ENCODE measurements at regions not wholly inside any gene's neighbourhood (a gene's known extent, or its start where the extent isn't known, plus 50 kb on each side); places are given as distances from the start of the nearest gene placed in this dataset.

GRCh38 chr4:10183462-10183861 lies 66.9 kb upstream of the WDR1 start:
- DNase-seq (ENCODE audit: low read depth, low spot score): no peak
- H3K36me3 ChIP-seq (ENCODE audit: insufficient read depth, insufficient read length, low read length): no peaks in the 10 kb centered on the region
- no peaks in the 10 kb centered on the region for H3K9me3 ChIP-seq (ENCODE audit: insufficient read depth, low read length)
- H3K9ac ChIP-seq (ENCODE audit: insufficient read length, low read depth): no peak overlapping the region
- TF ChIP-seq ZNF274 (IDR thresholded peaks at IDR 0.05; ENCODE audit: low read depth, low read length): no peak
- TF ChIP-seq SUZ12 (IDR thresholded peaks at IDR 0.05; ENCODE audit: extremely low read depth, insufficient read depth, insufficient read length): no peak
- TF ChIP-seq YY1 (IDR thresholded peaks at IDR 0.05; ENCODE audit: insufficient read depth, insufficient read length): no peak
- no peaks in the 10 kb centered on the region for H3K27me3 ChIP-seq (ENCODE audit: insufficient read depth, insufficient read length)
- no peak overlapping the region for H3K4me3 ChIP-seq (ENCODE audit: insufficient read length, low read depth)
- no peaks in the 10 kb centered on the region for H3K4me1 ChIP-seq (ENCODE audit: insufficient read depth, insufficient read length)

- H3K36me3 ChIP-seq (ENCODE audit: insufficient read depth, insufficient read length, low read length): no peaks in the 10 kb centered on the region
- TF ChIP-seq ZNF274 (IDR thresholded peaks at IDR 0.05; ENCODE audit: low read depth, low read length) (no peak), YY1 (IDR thresholded peaks at IDR 0.05; ENCODE audit: insufficient read depth, insufficient read length) (no peak), SUZ12 (IDR thresholded peaks at IDR 0.05; ENCODE audit: extremely low read depth, insufficient read depth, insufficient read length) (no peak)
- no peaks in the 10 kb centered on the region for H3K9me3 ChIP-seq (ENCODE audit: insufficient read depth, low read length)
- H3K27me3 ChIP-seq (ENCODE audit: insufficient read depth, insufficient read length): no peaks in the 10 kb centered on the region
- no peaks in the 10 kb centered on the region for H3K4me1 ChIP-seq (ENCODE audit: insufficient read depth, insufficient read length)
- DNase-seq (ENCODE audit: low read depth, low spot score): no peak
- H3K4me3 ChIP-seq (ENCODE audit: insufficient read length, low read depth): no peak overlapping the region
- no peak overlapping the region for H3K9ac ChIP-seq (ENCODE audit: insufficient read length, low read depth)
These were observed 66.1 kb upstream of the WDR1 start for GRCh38 chr4:10182446-10183424.

GRCh38 chr4:10181745-10182445 lies 65.3 kb upstream of the WDR1 start:
- Histone ChIP-seq H3K36me3 (ENCODE audit: insufficient read depth, insufficient read length, low read length) (no peaks in the 10 kb centered on the region), H3K9ac (ENCODE audit: insufficient read length, low read depth) (no peak overlapping the region), H3K4me3 (ENCODE audit: insufficient read length, low read depth) (no peak overlapping the region), H3K27me3 (ENCODE audit: insufficient read depth, insufficient read length) (no peaks in the 10 kb centered on the region), H3K4me1 (ENCODE audit: insufficient read depth, insufficient read length) (no peaks in the 10 kb centered on the region), H3K9me3 (ENCODE audit: insufficient read depth, low read length) (no peaks in the 10 kb centered on the region)
- no peak for TF ChIP-seq ZNF274 (IDR thresholded peaks at IDR 0.05; ENCODE audit: low read depth, low read length)
- TF ChIP-seq SUZ12 (IDR thresholded peaks at IDR 0.05; ENCODE audit: extremely low read depth, insufficient read depth, insufficient read length): no peak
- no peak for TF ChIP-seq YY1 (IDR thresholded peaks at IDR 0.05; ENCODE audit: insufficient read depth, insufficient read length)
- DNase-seq (ENCODE audit: low read depth, low spot score): no peak

- Histone ChIP-seq H3K4me3 (ENCODE audit: insufficient read length, low read depth) (no peak overlapping the region), H3K9ac (ENCODE audit: insufficient read length, low read depth) (no peak overlapping the region)
These were observed 64.5 kb upstream of the WDR1 start for GRCh38 chr4:10180927-10181744.

GRCh38 chr4:10180603-10180926 lies 64.0 kb upstream of the WDR1 start:
- no peak for DNase-seq (ENCODE audit: low read depth, low spot score)
- H3K9me3 ChIP-seq (ENCODE audit: insufficient read depth, low read length): no peaks in the 10 kb centered on the region
- no peaks in the 10 kb centered on the region for H3K4me1 ChIP-seq (ENCODE audit: insufficient read depth, insufficient read length)
- H3K36me3 ChIP-seq (ENCODE audit: insufficient read depth, insufficient read length, low read length): no peaks in the 10 kb centered on the region
- H3K4me3 ChIP-seq (ENCODE audit: insufficient read length, low read depth): no peak overlapping the region
- TF ChIP-seq ZNF274 (IDR thresholded peaks at IDR 0.05; ENCODE audit: low read depth, low read length) (no peak), YY1 (IDR thresholded peaks at IDR 0.05; ENCODE audit: insufficient read depth, insufficient read length) (no peak), SUZ12 (IDR thresholded peaks at IDR 0.05; ENCODE audit: extremely low read depth, insufficient read depth, insufficient read length) (no peak)
- H3K27me3 ChIP-seq (ENCODE audit: insufficient read depth, insufficient read length): no peaks in the 10 kb centered on the region
- H3K9ac ChIP-seq (ENCODE audit: insufficient read length, low read depth): no peak overlapping the region

More at GRCh38 chr4:10180927-10181744, 64.5 kb upstream of the WDR1 start:
- TF ChIP-seq SUZ12 (IDR thresholded peaks at IDR 0.05; ENCODE audit: extremely low read depth, insufficient read depth, insufficient read length) (no peak), ZNF274 (IDR thresholded peaks at IDR 0.05; ENCODE audit: low read depth, low read length) (no peak)
- no peaks in the 10 kb centered on the region for H3K4me1 ChIP-seq (ENCODE audit: insufficient read depth, insufficient read length)
- no peaks in the 10 kb centered on the region for H3K9me3 ChIP-seq (ENCODE audit: insufficient read depth, low read length)
- no peaks in the 10 kb centered on the region for H3K27me3 ChIP-seq (ENCODE audit: insufficient read depth, insufficient read length)
- H3K36me3 ChIP-seq (ENCODE audit: insufficient read depth, insufficient read length, low read length): no peaks in the 10 kb centered on the region
- no peak for DNase-seq (ENCODE audit: low read depth, low spot score)

- DNase-seq (ENCODE audit: low read depth, low spot score): no peak
- no peaks in the 10 kb centered on the region for H3K9me3 ChIP-seq (ENCODE audit: insufficient read depth, low read length)
- TF ChIP-seq SUZ12 (IDR thresholded peaks at IDR 0.05; ENCODE audit: extremely low read depth, insufficient read depth, insufficient read length): no peak
- TF ChIP-seq YY1 (IDR thresholded peaks at IDR 0.05; ENCODE audit: insufficient read depth, insufficient read length): no peak
- TF ChIP-seq ZNF274 (IDR thresholded peaks at IDR 0.05; ENCODE audit: low read depth, low read length): no peak
- H3K27me3 ChIP-seq (ENCODE audit: insufficient read depth, insufficient read length): no peaks in the 10 kb centered on the region
- no peaks in the 10 kb centered on the region for H3K36me3 ChIP-seq (ENCODE audit: insufficient read depth, insufficient read length, low read length)
- no peak overlapping the region for H3K4me3 ChIP-seq (ENCODE audit: insufficient read length, low read depth)
- no peak overlapping the region for H3K9ac ChIP-seq (ENCODE audit: insufficient read length, low read depth)
- H3K4me1 ChIP-seq (ENCODE audit: insufficient read depth, insufficient read length): no peaks in the 10 kb centered on the region
These were observed 63.5 kb upstream of the WDR1 start for GRCh38 chr4:10179957-10180602.

Data from NT2/D1 (cell line).